ENCODE measurements at regions not wholly inside any gene's neighbourhood (a gene's known extent, or its start where the extent isn't known, plus 50 kb on each side); places are given as distances from the start of the nearest gene placed in this dataset.

- TF ChIP-seq CTCF (IDR thresholded peaks at IDR 0.05; ENCODE audit: low read depth, low read length, poor library complexity, severe bottlenecking) (no peak), EZH2phosphoT487 (IDR thresholded peaks at IDR 0.05; ENCODE audit: borderline replicate concordance, low read length) (no peak)
These were observed 153.6 kb upstream of the CDH9 start for GRCh38 chr5:27191786-27192510.
